Endothelial cell of umbilical vein (primary cell): ENCODE measurements at regions not wholly inside any gene's neighbourhood (a gene's known extent, or its start where the extent isn't known, plus 50 kb on each side); places are given as distances from the start of the nearest gene placed in this dataset.

Source experiments
- CTCF ChIP-seq, 2 donors: IDR thresholded peaks; 1 replicate in 1 of 2; 2 replicates in 1 of 2; pipeline ENCODE4 v1.5.1; 2011; ENCODE audit warnings: low read length in 2 of 2, mild to moderate bottlenecking in 2 of 2, moderate library complexity in 2 of 2, control low read depth in 1 of 2, inconsistent platforms in 1 of 2, low read depth in 1 of 2; ENCODE audit not compliant: insufficient read depth in 1 of 2; ENCODE audit errors: extremely low read depth in 1 of 2
- EZH2 ChIP-seq: IDR thresholded peaks from 2 replicates; pipeline ENCODE4 v1.6.1; 2012; ENCODE audit warnings: borderline replicate concordance, low read depth, mild to moderate bottlenecking, moderate library complexity, low read length, inconsistent platforms; ENCODE audit not compliant: severe bottlenecking
- FOS ChIP-seq: IDR thresholded peaks from 2 replicates; pipeline ENCODE4 v1.6.1; 2011; ENCODE audit warnings: mild to moderate bottlenecking, low read length, moderate library complexity, borderline replicate concordance; ENCODE audit not compliant: insufficient read depth
- GATA2 ChIP-seq: IDR thresholded peaks from 2 replicates; pipeline ENCODE4 v1.7.0; 2011; ENCODE audit warnings: low read depth, mild to moderate bottlenecking, moderate library complexity, mixed read lengths, low read length; ENCODE audit not compliant: insufficient read length, insufficient read depth
- JUN ChIP-seq: IDR thresholded peaks from 2 replicates; pipeline ENCODE4 v1.6.1; 2011; ENCODE audit warnings: borderline replicate concordance, low read depth; ENCODE audit not compliant: insufficient read length, insufficient read depth
- MAX ChIP-seq: IDR thresholded peaks from 2 replicates; pipeline ENCODE4 v1.6.1; 2011; ENCODE audit not compliant: insufficient read depth, insufficient read length
- POLR2A ChIP-seq: IDR thresholded peaks from 2 replicates; pipeline ENCODE4 v1.6.1; 2012; ENCODE audit warnings: low read depth, mild to moderate bottlenecking, control low read depth, low read length
- POLR2AphosphoS5 ChIP-seq: IDR thresholded peaks from 2 replicates; pipeline ENCODE4 v1.6.1; 2012; ENCODE audit warnings: low read depth, mild to moderate bottlenecking, control low read depth, low read length, moderate library complexity; ENCODE audit not compliant: insufficient read depth

DNA sequence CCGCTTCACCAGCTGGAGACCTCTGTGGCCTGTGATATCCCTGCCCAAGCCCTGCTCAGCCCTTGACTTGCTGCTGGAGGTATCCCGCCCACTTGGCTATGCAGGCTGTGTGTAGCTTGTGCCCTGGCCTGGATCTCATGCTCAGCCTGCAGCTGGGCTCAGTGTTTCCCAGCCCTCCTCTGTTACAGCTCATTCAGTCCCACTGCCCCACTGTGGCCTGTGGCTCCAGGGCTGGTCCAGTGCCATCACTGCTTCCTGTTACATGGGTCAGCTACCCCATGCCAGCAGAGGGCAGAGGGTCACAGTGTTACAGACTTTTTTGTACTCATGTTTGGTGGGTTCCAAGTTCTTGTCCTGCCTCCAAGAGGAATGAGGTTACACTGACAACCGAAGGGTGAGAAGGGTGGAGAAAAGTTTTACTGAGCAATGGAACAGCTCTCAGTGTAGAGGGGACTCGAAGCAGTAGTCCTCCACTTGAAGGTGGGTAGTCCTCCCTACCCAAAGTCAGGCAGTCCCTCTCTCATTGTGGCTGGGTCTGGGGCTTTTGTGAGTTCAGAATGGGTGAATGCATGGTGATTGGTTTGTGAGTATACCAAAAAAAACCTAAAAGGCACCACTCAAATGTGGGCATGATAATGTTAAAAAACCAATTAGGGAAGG lies 100.4 kb downstream of the ANKRD7 start:
- TF ChIP-seq CTCF (IDR thresholded peaks at IDR 0.05; ENCODE audit: extremely low read depth in 1 of 2, insufficient read depth in 1 of 2, low read depth in 1 of 2, low read length in 2 of 2) (no peak), POLR2A (no peak), GATA2 (no peak), EZH2 (no peak), POLR2AphosphoS5 (no peak), FOS (no peak), MAX (no peak), JUN (no peak)
